Transverse colon (tissue), 4 donors: ENCODE measurements at regions not wholly inside any gene's neighbourhood (a gene's known extent, or its start where the extent isn't known, plus 50 kb on each side); places are given as distances from the start of the nearest gene placed in this dataset.

Experiments
- EP300 ChIP-seq: sonication (generic); formaldehyde crosslinking; IDR thresholded peaks from one replicate; pipeline ENCODE4 v1.6.1; 2017; ENCODE audit warnings: antibody characterized with exemption, low read depth
- POLR2A ChIP-seq: fragments of 450-650 bp; IDR thresholded peaks from one replicate; pipeline ENCODE4 v1.6.1; 2016; ENCODE audit warnings: antibody characterized with exemption, mild to moderate bottlenecking, moderate library complexity
- POLR2AphosphoS5 ChIP-seq, 3 donors: sonication (generic); formaldehyde crosslinking; IDR thresholded peaks; one replicate each; pipeline ENCODE4 v1.6.1; 2016; ENCODE audit warnings: antibody characterized with exemption in 3 of 3
- TF ChIP-seq, protein P1 (sequence below), 5 experiments: fragments of 200-600 bp in 3 of 5; fragments of 450-650 bp in 2 of 5; sonication (generic) in 3 of 5; IDR thresholded peaks; 1 replicate in 2 of 5; 2 replicates in 3 of 5; pipeline ENCODE4 v1.5.1; 2016 to 2017; ENCODE audit warnings: antibody characterized with exemption in 5 of 5, inconsistent platforms in 3 of 5, mild to moderate bottlenecking in 2 of 5, moderate library complexity in 1 of 5

DNA sequence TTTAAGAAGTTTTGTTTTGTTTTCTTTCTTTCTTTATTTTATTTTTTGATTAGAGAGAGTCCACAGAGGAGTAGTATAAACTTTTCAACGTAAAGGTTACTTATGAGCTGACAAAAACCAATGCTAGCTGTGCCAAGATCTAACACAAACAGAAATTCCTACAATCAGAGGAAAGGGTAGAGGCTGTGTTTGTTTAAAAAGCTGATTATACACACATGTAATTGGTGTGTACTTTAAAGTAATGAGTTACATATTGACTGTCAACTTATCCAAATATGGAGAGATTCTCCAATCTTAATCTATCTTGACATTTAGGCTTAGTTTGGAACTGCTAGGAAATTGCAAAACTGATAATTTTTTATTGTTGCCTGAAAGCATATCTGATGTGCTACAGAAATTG lies 63.7 kb upstream of the FAM110C start:
- TF ChIP-seq, protein P1, sequence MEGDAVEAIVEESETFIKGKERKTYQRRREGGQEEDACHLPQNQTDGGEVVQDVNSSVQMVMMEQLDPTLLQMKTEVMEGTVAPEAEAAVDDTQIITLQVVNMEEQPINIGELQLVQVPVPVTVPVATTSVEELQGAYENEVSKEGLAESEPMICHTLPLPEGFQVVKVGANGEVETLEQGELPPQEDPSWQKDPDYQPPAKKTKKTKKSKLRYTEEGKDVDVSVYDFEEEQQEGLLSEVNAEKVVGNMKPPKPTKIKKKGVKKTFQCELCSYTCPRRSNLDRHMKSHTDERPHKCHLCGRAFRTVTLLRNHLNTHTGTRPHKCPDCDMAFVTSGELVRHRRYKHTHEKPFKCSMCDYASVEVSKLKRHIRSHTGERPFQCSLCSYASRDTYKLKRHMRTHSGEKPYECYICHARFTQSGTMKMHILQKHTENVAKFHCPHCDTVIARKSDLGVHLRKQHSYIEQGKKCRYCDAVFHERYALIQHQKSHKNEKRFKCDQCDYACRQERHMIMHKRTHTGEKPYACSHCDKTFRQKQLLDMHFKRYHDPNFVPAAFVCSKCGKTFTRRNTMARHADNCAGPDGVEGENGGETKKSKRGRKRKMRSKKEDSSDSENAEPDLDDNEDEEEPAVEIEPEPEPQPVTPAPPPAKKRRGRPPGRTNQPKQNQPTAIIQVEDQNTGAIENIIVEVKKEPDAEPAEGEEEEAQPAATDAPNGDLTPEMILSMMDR (IDR thresholded peaks at IDR 0.05): no peak
- TF ChIP-seq POLR2AphosphoS5 (IDR thresholded peaks at IDR 0.05) (no peak), POLR2A (no peak), EP300 (no peak)
